ENCODE measurements at regions not wholly inside any gene's neighbourhood (a gene's known extent, or its start where the extent isn't known, plus 50 kb on each side); places are given as distances from the start of the nearest gene placed in this dataset.

GRCh38 chr6:18703546-18703945, 316.4 kb downstream of the RNF144B start:
- H3K36me3 Mint-ChIP-seq: no peaks in the 10 kb centered on the region
- H3K9me3 Mint-ChIP-seq: peaks cover 10% of the 10 kb centered on the region
- no peak overlapping the region for H3K4me3 Mint-ChIP-seq
- no peak for DNase-seq (ENCODE audit: low spot score in 2 of 2, unreplicated experiment in 2 of 2)
- H3K4me1 Mint-ChIP-seq: no peaks in the 10 kb centered on the region
- no peak for TF ChIP-seq CTCF (IDR thresholded peaks at IDR 0.05; ENCODE audit: unreplicated experiment)
- H3K27me3 Mint-ChIP-seq (ENCODE audit: low read depth): peaks cover 26% of the 10 kb centered on the region
- H3K27ac Mint-ChIP-seq: no peak overlapping the region

GRCh38 chr6:18707714-18708439, 320.7 kb downstream of the RNF144B start:
- TF ChIP-seq CTCF (IDR thresholded peaks at IDR 0.05; ENCODE audit: unreplicated experiment): no peak
- no peak for DNase-seq (ENCODE audit: low spot score in 2 of 2, unreplicated experiment in 2 of 2)
- Mint-ChIP-seq H3K4me1 (no peaks in the 10 kb centered on the region), H3K27me3 (ENCODE audit: low read depth) (peaks cover 37% of the 10 kb centered on the region), H3K36me3 (no peaks in the 10 kb centered on the region), H3K9me3 (peaks cover 10% of the 10 kb centered on the region), H3K27ac (no peak overlapping the region), H3K4me3 (no peak overlapping the region)

GRCh38 chr6:18712595-18712994, 325.4 kb downstream of the RNF144B start:
- TF ChIP-seq CTCF (IDR thresholded peaks at IDR 0.05; ENCODE audit: unreplicated experiment): no peak
- no peaks in the 10 kb centered on the region for H3K36me3 Mint-ChIP-seq
- DNase-seq (ENCODE audit: low spot score in 2 of 2, unreplicated experiment in 2 of 2): no peak
- peaks cover 9% of the 10 kb centered on the region for H3K9me3 Mint-ChIP-seq
- peaks cover 29% of the 10 kb centered on the region for H3K27me3 Mint-ChIP-seq (ENCODE audit: low read depth)
- H3K4me1 Mint-ChIP-seq: peaks cover 2% of the 10 kb centered on the region
- no peak overlapping the region for H3K4me3 Mint-ChIP-seq
- H3K27ac Mint-ChIP-seq: no peak overlapping the region

- DNase-seq (ENCODE audit: low spot score in 2 of 2, unreplicated experiment in 2 of 2): no peak
- Mint-ChIP-seq H3K9me3 (peaks cover 22% of the 10 kb centered on the region), H3K27me3 (ENCODE audit: low read depth) (no peaks in the 10 kb centered on the region), H3K27ac (no peak overlapping the region), H3K4me1 (peaks cover 9% of the 10 kb centered on the region), H3K36me3 (no peaks in the 10 kb centered on the region), H3K4me3 (no peak overlapping the region)
- no peak for TF ChIP-seq CTCF (IDR thresholded peaks at IDR 0.05; ENCODE audit: unreplicated experiment)
These were observed 332.9 kb downstream of the RNF144B start for GRCh38 chr6:18720075-18720474.

GRCh38 chr6:18724056-18724455, 336.9 kb downstream of the RNF144B start:
- no peak overlapping the region for H3K27ac Mint-ChIP-seq
- no peak for DNase-seq (ENCODE audit: low spot score in 2 of 2, unreplicated experiment in 2 of 2)
- no peaks in the 10 kb centered on the region for H3K36me3 Mint-ChIP-seq
- H3K4me1 Mint-ChIP-seq: no peaks in the 10 kb centered on the region
- H3K4me3 Mint-ChIP-seq: no peak overlapping the region
- TF ChIP-seq CTCF (IDR thresholded peaks at IDR 0.05; ENCODE audit: unreplicated experiment): no peak
- H3K27me3 Mint-ChIP-seq (ENCODE audit: low read depth): peaks cover 2% of the 10 kb centered on the region
- peaks cover 21% of the 10 kb centered on the region for H3K9me3 Mint-ChIP-seq
